ENCODE measurements at regions not wholly inside any gene's neighbourhood (a gene's known extent, or its start where the extent isn't known, plus 50 kb on each side); places are given as distances from the start of the nearest gene placed in this dataset.

DNA sequence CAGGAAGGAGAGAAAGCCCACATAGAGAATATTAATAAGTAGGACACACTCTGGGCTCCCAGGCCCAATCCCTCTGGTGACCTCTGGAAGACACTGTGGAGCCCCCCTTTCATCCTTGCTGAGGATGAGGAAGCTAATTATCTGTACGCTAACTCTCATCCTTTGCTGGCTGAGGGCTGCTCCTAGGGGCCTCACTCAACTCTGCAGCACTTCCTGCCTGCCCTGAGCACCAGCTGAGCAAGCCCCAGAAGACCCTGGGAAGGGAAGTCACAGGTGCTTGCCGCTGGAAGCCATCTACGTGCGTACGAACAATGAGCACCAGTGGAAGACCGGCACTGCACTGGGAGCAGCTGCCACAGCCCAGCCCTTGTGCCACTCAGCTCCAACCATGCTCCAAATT is 145.8 kb upstream of the CDH5 start:
- Mint-ChIP-seq H3K27me3 (ENCODE audit: insufficient read depth) (peaks cover 41% of the 10 kb centered on the region), H3K36me3 (ENCODE audit: low read depth) (no peaks in the 10 kb centered on the region), H3K9me3 (no peaks in the 10 kb centered on the region), H3K4me3 (no peak overlapping the region), H3K4me1 (no peaks in the 10 kb centered on the region), H3K27ac (no peak overlapping the region)
- Histone ChIP-seq H3K36me3 (ENCODE audit: control insufficient read depth, insufficient read depth, low read length) (no peaks in the 10 kb centered on the region), H3K4me1 (ENCODE audit: control insufficient read depth, insufficient read depth, low read length) (no peaks in the 10 kb centered on the region), H3K27me3 (ENCODE audit: control insufficient read depth, insufficient read depth, low read length, poor library complexity, severe bottlenecking) (peaks cover 25% of the 10 kb centered on the region), H3K9me3 (ENCODE audit: control insufficient read depth, low read length) (no peaks in the 10 kb centered on the region), H3K4me3 (ENCODE audit: low read length) (no peak overlapping the region), H3K9ac (ENCODE audit: extremely low read depth, low read length, poor library complexity, severe bottlenecking) (no peak overlapping the region), H3K27ac (ENCODE audit: low read depth, low read length) (no peak overlapping the region)
- 40 to 84% methylated on average over 1 to 6 of the region's 6 CpGs for WGBS, 2 experiments (ENCODE audit: insufficient coverage in 1 of 2, insufficient read length in 1 of 2)
- no peak for TF ChIP-seq CTCF (conservative IDR thresholded peaks at IDR 0.05)
- peak; percentile 53 for DNase-seq

DNA sequence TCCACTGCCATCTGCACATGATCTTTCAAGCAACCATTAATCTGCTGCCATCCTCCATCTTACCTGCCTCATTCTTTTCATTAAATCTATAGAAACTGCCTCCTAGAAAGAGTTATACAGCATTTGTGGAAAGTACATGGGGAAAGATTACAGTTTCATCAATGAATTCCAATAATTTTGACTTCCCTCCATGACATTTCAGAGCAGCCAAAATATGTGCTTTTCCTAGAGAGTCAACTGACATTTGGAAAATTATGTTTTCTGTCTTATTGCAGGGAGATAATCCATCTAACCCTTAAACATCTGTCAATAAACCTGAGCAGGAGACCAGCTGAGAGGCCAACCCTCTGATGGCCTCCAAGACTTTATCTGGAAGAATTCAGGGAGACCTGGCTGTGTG is 147.0 kb upstream of the CDH5 start:
- no peaks in the 10 kb centered on the region for H3K9me3 Mint-ChIP-seq
- Histone ChIP-seq H3K9me3 (ENCODE audit: control insufficient read depth, low read length) (no peaks in the 10 kb centered on the region), H3K4me1 (ENCODE audit: control insufficient read depth, insufficient read depth, low read length) (no peaks in the 10 kb centered on the region), H3K4me3 (ENCODE audit: low read length) (no peak overlapping the region), H3K9ac (ENCODE audit: extremely low read depth, low read length, poor library complexity, severe bottlenecking) (no peak overlapping the region), H3K27me3 (ENCODE audit: control insufficient read depth, insufficient read depth, low read length, poor library complexity, severe bottlenecking) (peaks cover 13% of the 10 kb centered on the region), H3K27ac (ENCODE audit: low read depth, low read length) (no peak overlapping the region), H3K36me3 (ENCODE audit: control insufficient read depth, insufficient read depth, low read length) (no peaks in the 10 kb centered on the region)
- no peak for DNase-seq
- no peak for TF ChIP-seq CTCF (conservative IDR thresholded peaks at IDR 0.05)
- no peaks in the 10 kb centered on the region for H3K36me3 Mint-ChIP-seq (ENCODE audit: low read depth)
- no peak overlapping the region for H3K4me3 Mint-ChIP-seq
- peaks cover 29% of the 10 kb centered on the region for H3K27me3 Mint-ChIP-seq (ENCODE audit: insufficient read depth)
- no peak overlapping the region for H3K27ac Mint-ChIP-seq
- no peaks in the 10 kb centered on the region for H3K4me1 Mint-ChIP-seq

DNA sequence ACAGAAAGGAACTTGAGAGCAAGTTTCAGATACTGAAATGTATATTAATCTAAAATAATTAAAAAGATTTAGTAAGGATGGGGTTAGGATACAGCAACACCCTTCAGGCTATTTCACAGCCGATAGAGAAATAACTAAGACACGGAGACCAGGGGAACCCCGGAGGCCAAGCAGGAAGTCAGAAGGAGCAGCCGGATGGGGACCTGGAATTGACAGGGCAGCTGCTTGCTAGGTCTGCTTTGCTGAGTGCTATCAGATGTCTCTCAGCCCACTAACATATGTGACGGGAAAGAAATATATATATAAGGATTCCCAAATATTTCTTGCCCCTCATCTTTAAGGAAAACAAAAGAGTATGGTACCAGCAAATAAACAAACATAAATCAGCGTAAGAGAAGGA is 154.1 kb upstream of the CDH5 start:
- Histone ChIP-seq H3K9ac (ENCODE audit: extremely low read depth, low read length, poor library complexity, severe bottlenecking) (no peak overlapping the region), H3K36me3 (ENCODE audit: control insufficient read depth, insufficient read depth, low read length) (no peaks in the 10 kb centered on the region), H3K9me3 (ENCODE audit: control insufficient read depth, low read length) (no peaks in the 10 kb centered on the region), H3K27ac (ENCODE audit: low read depth, low read length) (no peak overlapping the region), H3K27me3 (ENCODE audit: control insufficient read depth, insufficient read depth, low read length, poor library complexity, severe bottlenecking) (no peaks in the 10 kb centered on the region), H3K4me3 (ENCODE audit: low read length) (no peak overlapping the region), H3K4me1 (ENCODE audit: control insufficient read depth, insufficient read depth, low read length) (no peaks in the 10 kb centered on the region)
- TF ChIP-seq CTCF (conservative IDR thresholded peaks at IDR 0.05), result no peak
- Mint-ChIP-seq H3K4me1 (no peaks in the 10 kb centered on the region), H3K27ac (no peak overlapping the region), H3K9me3 (no peaks in the 10 kb centered on the region), H3K27me3 (ENCODE audit: insufficient read depth) (peaks cover 3% of the 10 kb centered on the region), H3K36me3 (ENCODE audit: low read depth) (no peaks in the 10 kb centered on the region), H3K4me3 (no peak overlapping the region)
- DNase-seq, result peak; percentile 32
- 81 to 91% methylated on average over 4 to 6 of the region's 6 CpGs for WGBS, 2 experiments (ENCODE audit: insufficient coverage in 1 of 2, insufficient read length in 1 of 2)

All from endodermal cell (in vitro differentiated cells).